Activated CD4-positive, alpha-beta T cell treated with anti-CD3 and anti-CD28 coated beads for 4 hours (primary cell): ENCODE measurements at regions not wholly inside any gene's neighbourhood (a gene's known extent, or its start where the extent isn't known, plus 50 kb on each side); places are given as distances from the start of the nearest gene placed in this dataset.

Experiments
- DNase-seq, 2 donors: peaks; one replicate each; pipeline ENCODE4 v3.0.0-alpha.2; 2020

- DNase-seq, result no peak
These were observed 390.3 kb downstream of the SHANK2 start for GRCh38 chr11:70862093-70862492.

GRCh38 chr11:70863186-70863585 lies 389.2 kb downstream of the SHANK2 start:
- no peak for DNase-seq

- DNase-seq, result no peak
These were observed 388.4 kb downstream of the SHANK2 start for GRCh38 chr11:70863993-70864392.

GRCh38 chr11:70865356-70865755 lies 387.0 kb downstream of the SHANK2 start:
- no peak for DNase-seq

GRCh38 chr11:70866834-70867233 lies 385.5 kb downstream of the SHANK2 start:
- no peak for DNase-seq

- DNase-seq, result no peak
These were observed 384.9 kb downstream of the SHANK2 start for GRCh38 chr11:70867281-70868047.

GRCh38 chr11:70868341-70868885 lies 384.0 kb downstream of the SHANK2 start:
- DNase-seq, result no peak

- DNase-seq, result no peak
These were observed 383.3 kb downstream of the SHANK2 start for GRCh38 chr11:70869054-70869453.

GRCh38 chr11:70871881-70872280 lies 380.5 kb downstream of the SHANK2 start:
- no peak for DNase-seq

GRCh38 chr11:70872299-70872698 lies 380.1 kb downstream of the SHANK2 start:
- DNase-seq, result no peak

GRCh38 chr11:70872955-70873735 lies 379.2 kb downstream of the SHANK2 start:
- no peak for DNase-seq

GRCh38 chr11:70873736-70874412 lies 378.5 kb downstream of the SHANK2 start:
- no peak for DNase-seq

- no peak for DNase-seq
These were observed 375.7 kb downstream of the SHANK2 start for GRCh38 chr11:70876685-70877084.

GRCh38 chr11:70877151-70877550 lies 375.2 kb downstream of the SHANK2 start:
- DNase-seq, result no peak

GRCh38 chr11:70878366-70878765 lies 374.0 kb downstream of the SHANK2 start:
- no peak for DNase-seq

- no peak for DNase-seq
These were observed 372.6 kb downstream of the SHANK2 start for GRCh38 chr11:70879601-70880285.

GRCh38 chr11:70880416-70880815 lies 372.0 kb downstream of the SHANK2 start:
- DNase-seq, result no peak

GRCh38 chr11:70881948-70882715 lies 370.2 kb downstream of the SHANK2 start:
- no peak for DNase-seq

GRCh38 chr11:70882716-70883085 lies 369.7 kb downstream of the SHANK2 start:
- DNase-seq, result no peak

GRCh38 chr11:70883323-70883940 lies 368.9 kb downstream of the SHANK2 start:
- DNase-seq, result no peak

- no peak for DNase-seq
These were observed 368.3 kb downstream of the SHANK2 start for GRCh38 chr11:70883973-70884623.
